HepG2 (cell line): ENCODE measurements at regions not wholly inside any gene's neighbourhood (a gene's known extent, or its start where the extent isn't known, plus 50 kb on each side); places are given as distances from the start of the nearest gene placed in this dataset.

Experiments used
- DZIP1 ChIP-seq: sonication (generic); formaldehyde crosslinking; IDR thresholded peaks from 2 replicates; pipeline ENCODE4 v1.5.0; 2020; ENCODE audit warnings: mild to moderate bottlenecking, missing genetic modification reagents
- ZNF513 ChIP-seq: sonication (generic); formaldehyde crosslinking; conservative IDR thresholded peaks from 2 replicates; pipeline ENCODE4 v1.5.0; 2020; ENCODE audit warnings: missing genetic modification reagents
- ZNF850 ChIP-seq: sonication (generic); formaldehyde crosslinking; conservative IDR thresholded peaks from 2 replicates; pipeline ENCODE4 v1.9.0; 2021; ENCODE audit warnings: mild to moderate bottlenecking, missing genetic modification reagents
- TF ChIP-seq, protein P1 (sequence below): sonication (generic); formaldehyde crosslinking; conservative IDR thresholded peaks from 2 replicates; pipeline ENCODE4 v1.4.0; 2020; ENCODE audit warnings: missing genetic modification reagents

DNA sequence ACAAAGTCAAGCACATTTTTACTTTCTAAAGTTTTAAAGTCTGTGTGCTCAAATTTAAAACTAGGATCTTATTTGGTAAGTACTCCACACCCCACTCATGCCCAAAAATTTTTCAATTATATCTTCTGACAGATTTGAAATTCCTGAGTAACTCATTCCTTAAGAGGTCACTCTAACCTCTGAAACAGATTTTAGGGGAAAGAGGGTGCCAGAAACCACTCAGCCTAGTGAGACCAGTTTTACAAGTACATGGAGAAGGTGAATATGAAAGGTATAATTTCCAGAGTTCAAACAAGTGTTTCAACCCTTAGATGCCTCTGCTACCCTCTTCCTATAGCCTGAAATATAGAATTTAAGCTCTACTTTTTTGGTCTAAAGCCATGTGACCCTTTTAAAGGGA, 79.2 kb downstream of the C7orf25 start (continued):
- TF ChIP-seq ZNF513 (CRISPR knock-in tag) (no peak), ZNF850 (CRISPR knock-in tag) (no peak), DZIP1 (no peak)
- TF ChIP-seq, protein P1, sequence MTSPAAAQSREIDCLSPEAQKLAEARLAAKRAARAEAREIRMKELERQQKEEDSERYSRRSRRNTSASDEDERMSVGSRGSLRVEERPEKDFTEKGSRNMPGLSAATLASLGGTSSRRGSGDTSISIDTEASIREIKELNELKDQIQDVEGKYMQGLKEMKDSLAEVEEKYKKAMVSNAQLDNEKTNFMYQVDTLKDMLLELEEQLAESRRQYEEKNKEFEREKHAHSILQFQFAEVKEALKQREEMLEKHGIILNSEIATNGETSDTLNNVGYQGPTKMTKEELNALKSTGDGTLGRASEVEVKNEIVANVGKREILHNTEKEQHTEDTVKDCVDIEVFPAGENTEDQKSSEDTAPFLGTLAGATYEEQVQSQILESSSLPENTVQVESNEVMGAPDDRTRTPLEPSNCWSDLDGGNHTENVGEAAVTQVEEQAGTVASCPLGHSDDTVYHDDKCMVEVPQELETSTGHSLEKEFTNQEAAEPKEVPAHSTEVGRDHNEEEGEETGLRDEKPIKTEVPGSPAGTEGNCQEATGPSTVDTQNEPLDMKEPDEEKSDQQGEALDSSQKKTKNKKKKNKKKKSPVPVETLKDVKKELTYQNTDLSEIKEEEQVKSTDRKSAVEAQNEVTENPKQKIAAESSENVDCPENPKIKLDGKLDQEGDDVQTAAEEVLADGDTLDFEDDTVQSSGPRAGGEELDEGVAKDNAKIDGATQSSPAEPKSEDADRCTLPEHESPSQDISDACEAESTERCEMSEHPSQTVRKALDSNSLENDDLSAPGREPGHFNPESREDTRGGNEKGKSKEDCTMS (CRISPR knock-in tag), result no peak
